ENCODE measurements at regions not wholly inside any gene's neighbourhood (a gene's known extent, or its start where the extent isn't known, plus 50 kb on each side); places are given as distances from the start of the nearest gene placed in this dataset.

GRCh38 chr3:176905331-176905730 lies 292.0 kb downstream of the TBL1XR1 start:
- TF ChIP-seq CTCF (IDR thresholded peaks at IDR 0.05) (no peak), ZNF263 (CRISPR knock-in tag; IDR thresholded peaks at IDR 0.05; ENCODE audit: low read depth) (no peak), CREM (CRISPR knock-in tag; IDR thresholded peaks at IDR 0.05) (no peak)
- TF ChIP-seq, protein P1, sequence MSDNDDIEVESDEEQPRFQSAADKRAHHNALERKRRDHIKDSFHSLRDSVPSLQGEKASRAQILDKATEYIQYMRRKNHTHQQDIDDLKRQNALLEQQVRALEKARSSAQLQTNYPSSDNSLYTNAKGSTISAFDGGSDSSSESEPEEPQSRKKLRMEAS (CRISPR knock-in tag; IDR thresholded peaks at IDR 0.05): no peak

Measured in WTC11 (cell line).